K562 (cell line): ENCODE measurements at regions not wholly inside any gene's neighbourhood (a gene's known extent, or its start where the extent isn't known, plus 50 kb on each side); places are given as distances from the start of the nearest gene placed in this dataset.
A peak's percentile ranks its signal among the peaks of the same experiment; 100 is the strongest.

ENCODE experiments used
- BRD9 ChIP-seq: fragments of 450-650 bp; IDR thresholded peaks from 2 replicates; pipeline ENCODE4 v1.6.1; 2018; ENCODE audit warnings: low read depth; ENCODE audit not compliant: partially characterized antibody
- CBX1 ChIP-seq: sonication (generic); IDR thresholded peaks from 2 replicates; pipeline ENCODE4 v1.6.1; 2016; ENCODE audit warnings: antibody characterized with exemption, low read depth, mild to moderate bottlenecking
- CC2D1A ChIP-seq: fragments of 450-650 bp; IDR thresholded peaks from 2 replicates; pipeline ENCODE4 v1.6.1; 2017; ENCODE audit warnings: mild to moderate bottlenecking
- CXXC5 ChIP-seq: fragments of 250-450 bp; sonication (Bioruptor Pico); IDR thresholded peaks from 2 replicates; pipeline ENCODE4 v1.8.0; 2022; ENCODE audit warnings: inconsistent platforms, mild to moderate bottlenecking, moderate library complexity
- DIDO1 ChIP-seq: fragments of 450-650 bp; IDR thresholded peaks from 2 replicates; pipeline ENCODE4 v1.6.1; 2016; ENCODE audit warnings: low read depth, missing biosample characterization, missing genetic modification characterization
- DMBX1 ChIP-seq: fragments of 250-450 bp; sonication (Bioruptor Pico); IDR thresholded peaks from 2 replicates; pipeline ENCODE4 v1.8.0; 2022; ENCODE audit warnings: inconsistent platforms, mild to moderate bottlenecking, moderate library complexity, borderline replicate concordance
- DPF2 ChIP-seq: fragments of 450-650 bp; IDR thresholded peaks from 2 replicates; pipeline ENCODE4 v1.6.1; 2016
- HDAC8 ChIP-seq: fragments of 450-650 bp; IDR thresholded peaks from 2 replicates; pipeline ENCODE4 v1.6.1; 2016; ENCODE audit warnings: mild to moderate bottlenecking, missing genetic modification characterization, moderate library complexity, missing compliant biosample characterization
- HOXB6 ChIP-seq: fragments of 250-450 bp; sonication (Bioruptor Pico); IDR thresholded peaks from 2 replicates; pipeline ENCODE4 v1.5.1; 2022; ENCODE audit warnings: mild to moderate bottlenecking, borderline replicate concordance
- HSF4 ChIP-seq: fragments of 250-450 bp; sonication (Bioruptor Pico); IDR thresholded peaks from 2 replicates; pipeline ENCODE4 v2.1.2; 2022; ENCODE audit warnings: mild to moderate bottlenecking, moderate library complexity, borderline replicate concordance
- KLF6 ChIP-seq: fragments of 250-450 bp; sonication (Bioruptor Pico); IDR thresholded peaks from 2 replicates; pipeline ENCODE4 v1.4.0; 2020; ENCODE audit warnings: mild to moderate bottlenecking, moderate library complexity, borderline replicate concordance
- LEF1 ChIP-seq: fragments of 450-650 bp; IDR thresholded peaks from 2 replicates; pipeline ENCODE4 v1.6.1; 2016; ENCODE audit warnings: mild to moderate bottlenecking
- MEF2D ChIP-seq: conservative IDR thresholded peaks from 2 replicates; pipeline ENCODE4 v1.6.1; 2016; ENCODE audit warnings: low read depth, missing genetic modification characterization, missing compliant biosample characterization
- MTF1 ChIP-seq: fragments of 250-450 bp; sonication (Bioruptor Pico); IDR thresholded peaks from 2 replicates; pipeline ENCODE4 v1.9.0; 2021; ENCODE audit warnings: moderate library complexity, mild to moderate bottlenecking, inconsistent platforms, borderline replicate concordance
- OTX1 ChIP-seq: fragments of 450-650 bp; formaldehyde crosslinking; IDR thresholded peaks from 2 replicates; pipeline ENCODE4 v1.4.0; 2022; ENCODE audit warnings: mild to moderate bottlenecking
- TEAD1 ChIP-seq, 2 experiments: fragments of 450-650 bp in 1 of 2; sonication (generic) in 1 of 2; formaldehyde crosslinking; IDR thresholded peaks; 2 replicates each; pipeline versions ENCODE4 v1.4.0 to v1.8.0; 2020 to 2022; ENCODE audit warnings: mild to moderate bottlenecking in 2 of 2, missing genetic modification reagents in 1 of 2
- XRCC3 ChIP-seq: fragments of 450-650 bp; IDR thresholded peaks from 2 replicates; pipeline ENCODE4 v1.6.1; 2017; ENCODE audit warnings: mild to moderate bottlenecking, moderate library complexity
- ZNF197 ChIP-seq: fragments of 200-800 bp; sonication (Bioruptor generic); IDR thresholded peaks from 2 replicates; pipeline ENCODE4 v1.6.1; 2016; ENCODE audit warnings: low read depth, missing genetic modification characterization, missing compliant biosample characterization
- ZNF23 ChIP-seq: fragments of 250-450 bp; sonication (Bioruptor Pico); IDR thresholded peaks from 2 replicates; pipeline ENCODE4 v1.4.0; 2020; ENCODE audit warnings: mild to moderate bottlenecking
- ZNF311 ChIP-seq: fragments of 250-450 bp; sonication (Bioruptor Pico); IDR thresholded peaks from 2 replicates; pipeline ENCODE4 v1.4.0; 2020; ENCODE audit warnings: mild to moderate bottlenecking, moderate library complexity
- ZNF449 ChIP-seq: fragments of 250-450 bp; sonication (Bioruptor Pico); IDR thresholded peaks from 2 replicates; pipeline ENCODE4 v1.8.0; 2022; ENCODE audit warnings: moderate library complexity, mild to moderate bottlenecking, inconsistent platforms
- TF ChIP-seq, protein P1 (sequence below): fragments of 450-650 bp; conservative IDR thresholded peaks from 2 replicates; pipeline ENCODE4 v1.6.1; 2016; ENCODE audit warnings: missing genetic modification characterization, low read depth, mild to moderate bottlenecking, control low read depth, missing compliant biosample characterization
- TF ChIP-seq, protein P2 (sequence below): fragments of 250-450 bp; sonication (Bioruptor Pico); IDR thresholded peaks from 2 replicates; pipeline ENCODE4 v1.8.0; 2021; ENCODE audit warnings: moderate library complexity, mild to moderate bottlenecking, inconsistent platforms

DNA sequence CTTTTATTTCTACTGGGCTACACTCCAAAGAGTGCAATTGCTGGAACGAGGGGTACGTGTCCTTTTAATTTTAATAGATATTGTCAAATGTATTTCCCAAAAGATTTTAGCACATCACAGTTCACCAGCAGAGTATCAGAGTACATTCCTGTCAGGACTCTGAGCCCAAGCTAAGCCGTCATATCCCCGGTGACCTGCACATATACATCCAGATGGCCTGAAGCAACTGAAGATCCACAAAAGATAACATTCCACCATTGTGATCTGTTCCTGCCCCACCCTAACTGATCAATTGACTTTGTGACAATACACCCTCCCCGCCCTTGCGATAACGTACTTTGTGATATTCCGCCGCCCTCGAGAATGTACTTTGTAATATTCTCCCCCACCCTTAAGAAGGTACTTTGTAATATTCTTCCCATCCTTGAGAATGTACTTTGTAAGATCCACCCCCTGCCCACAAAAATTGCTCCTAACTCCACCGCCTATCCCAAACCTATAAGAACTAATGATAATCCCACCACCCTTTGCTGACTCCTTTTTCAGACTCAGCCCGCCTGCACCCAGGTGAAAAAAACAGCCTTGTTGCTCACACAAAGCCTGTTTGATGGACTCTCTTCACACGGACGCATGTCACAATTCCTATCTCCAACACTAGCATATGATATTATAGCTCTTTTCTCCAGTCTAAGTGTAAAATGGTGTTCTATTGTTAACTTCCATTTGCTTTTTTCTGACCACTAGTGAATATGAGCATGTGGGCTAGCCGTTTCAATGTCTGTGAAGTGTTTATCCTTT is 93.6 kb downstream of the CCDC71L start (continued):
- TF ChIP-seq HOXB6 (CRISPR knock-in tag) (0 out of 2 replicates have a peak, but pooled peaks have one; percentile 63), ZNF311 (CRISPR knock-in tag) (peak; percentile 87), ZNF23 (CRISPR knock-in tag) (peak; percentile 7; the same call in 1 of the 2 replicates), CXXC5 (peak; percentile 50), BRD9 (peak; percentile 68), CBX1 (0 out of 2 replicates have a peak, but pooled peaks have one; percentile 18), TEAD1 (CRISPR knock-in tag; IDR thresholded peaks at IDR 0.05) (peak in 1 of 2 experiments; percentile 22; a peak in 1 of 4 replicates), MEF2D (peak; percentile 60; the same call in 1 of the 2 replicates), KLF6 (CRISPR knock-in tag) (peak; percentile 82), OTX1 (peak; percentile 35; the same call in 1 of the 2 replicates), DIDO1 (tag) (peak; percentile 45; the same call in 1 of the 2 replicates), DPF2 (peak; percentile 29; the same call in 1 of the 2 replicates), DMBX1 (peak; percentile 87), ZNF197 (CRISPR knock-in tag) (peak; percentile 38; the same call in 1 of the 2 replicates), HDAC8 (tag) (peak; percentile 79), HSF4 (CRISPR knock-in tag) (peak; percentile 91), CC2D1A (0 out of 2 replicates have a peak, but pooled peaks have one; percentile 50), MTF1 (0 out of 2 replicates have a peak, but pooled peaks have one; percentile 5), ZNF449 (CRISPR knock-in tag) (0 out of 2 replicates have a peak, but pooled peaks have one; percentile 37), XRCC3 (peak; percentile 32; the same call in 1 of the 2 replicates), LEF1 (peak; percentile 19; the same call in 1 of the 2 replicates)
- TF ChIP-seq, protein P1, sequence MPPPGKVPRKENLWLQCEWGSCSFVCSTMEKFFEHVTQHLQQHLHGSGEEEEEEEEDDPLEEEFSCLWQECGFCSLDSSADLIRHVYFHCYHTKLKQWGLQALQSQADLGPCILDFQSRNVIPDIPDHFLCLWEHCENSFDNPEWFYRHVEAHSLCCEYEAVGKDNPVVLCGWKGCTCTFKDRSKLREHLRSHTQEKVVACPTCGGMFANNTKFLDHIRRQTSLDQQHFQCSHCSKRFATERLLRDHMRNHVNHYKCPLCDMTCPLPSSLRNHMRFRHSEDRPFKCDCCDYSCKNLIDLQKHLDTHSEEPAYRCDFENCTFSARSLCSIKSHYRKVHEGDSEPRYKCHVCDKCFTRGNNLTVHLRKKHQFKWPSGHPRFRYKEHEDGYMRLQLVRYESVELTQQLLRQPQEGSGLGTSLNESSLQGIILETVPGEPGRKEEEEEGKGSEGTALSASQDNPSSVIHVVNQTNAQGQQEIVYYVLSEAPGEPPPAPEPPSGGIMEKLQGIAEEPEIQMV (tag), result peak; percentile 64; the same call in 1 of the 2 replicates
- TF ChIP-seq, protein P2, sequence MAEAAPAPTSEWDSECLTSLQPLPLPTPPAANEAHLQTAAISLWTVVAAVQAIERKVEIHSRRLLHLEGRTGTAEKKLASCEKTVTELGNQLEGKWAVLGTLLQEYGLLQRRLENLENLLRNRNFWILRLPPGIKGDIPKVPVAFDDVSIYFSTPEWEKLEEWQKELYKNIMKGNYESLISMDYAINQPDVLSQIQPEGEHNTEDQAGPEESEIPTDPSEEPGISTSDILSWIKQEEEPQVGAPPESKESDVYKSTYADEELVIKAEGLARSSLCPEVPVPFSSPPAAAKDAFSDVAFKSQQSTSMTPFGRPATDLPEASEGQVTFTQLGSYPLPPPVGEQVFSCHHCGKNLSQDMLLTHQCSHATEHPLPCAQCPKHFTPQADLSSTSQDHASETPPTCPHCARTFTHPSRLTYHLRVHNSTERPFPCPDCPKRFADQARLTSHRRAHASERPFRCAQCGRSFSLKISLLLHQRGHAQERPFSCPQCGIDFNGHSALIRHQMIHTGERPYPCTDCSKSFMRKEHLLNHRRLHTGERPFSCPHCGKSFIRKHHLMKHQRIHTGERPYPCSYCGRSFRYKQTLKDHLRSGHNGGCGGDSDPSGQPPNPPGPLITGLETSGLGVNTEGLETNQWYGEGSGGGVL (CRISPR knock-in tag), result peak; percentile 74; the same call in 1 of the 2 replicates
